GM12874 (cell line): ENCODE measurements at regions not wholly inside any gene's neighbourhood (a gene's known extent, or its start where the extent isn't known, plus 50 kb on each side); places are given as distances from the start of the nearest gene placed in this dataset.

Source experiments
- TF ChIP-seq, protein P1 (sequence below): IDR thresholded peaks from 2 replicates; pipeline ENCODE4 v1.5.1; 2011; ENCODE audit warnings: low read depth, mild to moderate bottlenecking, control low read depth, low read length, moderate library complexity; ENCODE audit not compliant: insufficient read depth

DNA sequence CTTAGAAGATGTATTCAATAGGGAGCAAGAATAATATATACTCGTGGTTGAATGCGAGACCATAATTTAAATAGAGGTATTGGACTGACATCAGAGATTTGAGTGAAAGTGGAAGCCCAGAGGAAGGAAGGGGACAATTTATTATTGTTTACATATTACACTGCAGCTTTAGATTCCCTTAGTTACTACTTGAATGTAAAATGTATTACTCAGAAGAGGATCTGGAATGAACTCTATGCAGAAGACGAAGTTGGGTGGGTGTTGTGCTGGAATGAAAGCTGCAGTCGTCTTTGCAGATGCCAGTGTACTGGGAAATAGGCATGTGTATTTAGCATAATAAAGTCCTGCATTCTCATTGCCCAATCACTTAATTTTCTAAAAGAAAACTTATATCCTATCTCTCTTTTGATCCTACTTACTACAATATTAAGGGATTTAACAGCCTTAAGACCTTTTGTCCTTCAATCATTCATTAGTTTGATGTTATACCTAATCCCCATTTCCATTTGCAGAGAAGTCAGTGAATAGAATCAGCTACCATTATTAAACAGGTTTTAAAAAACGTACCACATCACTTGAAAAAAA, 570.7 kb upstream of the WWC1 start:
- TF ChIP-seq, protein P1, sequence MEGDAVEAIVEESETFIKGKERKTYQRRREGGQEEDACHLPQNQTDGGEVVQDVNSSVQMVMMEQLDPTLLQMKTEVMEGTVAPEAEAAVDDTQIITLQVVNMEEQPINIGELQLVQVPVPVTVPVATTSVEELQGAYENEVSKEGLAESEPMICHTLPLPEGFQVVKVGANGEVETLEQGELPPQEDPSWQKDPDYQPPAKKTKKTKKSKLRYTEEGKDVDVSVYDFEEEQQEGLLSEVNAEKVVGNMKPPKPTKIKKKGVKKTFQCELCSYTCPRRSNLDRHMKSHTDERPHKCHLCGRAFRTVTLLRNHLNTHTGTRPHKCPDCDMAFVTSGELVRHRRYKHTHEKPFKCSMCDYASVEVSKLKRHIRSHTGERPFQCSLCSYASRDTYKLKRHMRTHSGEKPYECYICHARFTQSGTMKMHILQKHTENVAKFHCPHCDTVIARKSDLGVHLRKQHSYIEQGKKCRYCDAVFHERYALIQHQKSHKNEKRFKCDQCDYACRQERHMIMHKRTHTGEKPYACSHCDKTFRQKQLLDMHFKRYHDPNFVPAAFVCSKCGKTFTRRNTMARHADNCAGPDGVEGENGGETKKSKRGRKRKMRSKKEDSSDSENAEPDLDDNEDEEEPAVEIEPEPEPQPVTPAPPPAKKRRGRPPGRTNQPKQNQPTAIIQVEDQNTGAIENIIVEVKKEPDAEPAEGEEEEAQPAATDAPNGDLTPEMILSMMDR: no peak

GRCh38 chr5:167721926-167722440, 569.5 kb upstream of the WWC1 start:
- TF ChIP-seq, protein P1: no peak

DNA sequence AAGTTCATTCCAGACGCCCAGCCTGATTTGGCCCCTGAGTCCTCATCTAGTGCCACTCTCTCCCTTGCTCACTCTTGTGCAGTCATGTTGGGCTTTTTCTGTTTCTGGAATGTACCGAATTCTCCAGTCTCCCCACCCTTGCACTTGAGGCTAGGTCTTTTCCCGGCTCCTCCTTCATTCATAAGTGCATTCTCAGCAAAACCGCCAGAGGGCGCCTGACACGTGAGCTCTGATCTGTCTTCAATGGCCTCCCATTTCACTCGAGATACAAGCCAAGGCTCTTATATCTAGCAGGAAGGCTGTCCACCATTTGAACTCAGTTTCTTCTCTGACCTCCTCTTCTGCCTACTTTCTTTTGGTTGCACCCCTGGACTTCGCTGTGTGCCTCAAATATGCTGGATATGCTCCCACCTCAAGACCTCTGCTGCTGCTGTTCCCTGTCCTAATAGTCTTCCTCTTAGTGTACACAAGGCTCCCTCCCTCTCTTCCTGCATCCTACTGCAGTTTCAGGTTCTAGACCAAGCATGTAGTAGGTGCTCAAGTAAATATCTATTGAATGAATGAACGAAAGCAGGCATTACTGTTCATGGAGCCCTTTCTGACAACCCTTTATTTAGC, 568.1 kb upstream of the WWC1 start:
- TF ChIP-seq, protein P1: peak; percentile 85

GRCh38 chr5:167725264-167725663, 566.2 kb upstream of the WWC1 start:
- TF ChIP-seq, protein P1: no peak

- TF ChIP-seq, protein P1: no peak
These were observed 565.7 kb upstream of the WWC1 start for GRCh38 chr5:167725741-167726140.

DNA sequence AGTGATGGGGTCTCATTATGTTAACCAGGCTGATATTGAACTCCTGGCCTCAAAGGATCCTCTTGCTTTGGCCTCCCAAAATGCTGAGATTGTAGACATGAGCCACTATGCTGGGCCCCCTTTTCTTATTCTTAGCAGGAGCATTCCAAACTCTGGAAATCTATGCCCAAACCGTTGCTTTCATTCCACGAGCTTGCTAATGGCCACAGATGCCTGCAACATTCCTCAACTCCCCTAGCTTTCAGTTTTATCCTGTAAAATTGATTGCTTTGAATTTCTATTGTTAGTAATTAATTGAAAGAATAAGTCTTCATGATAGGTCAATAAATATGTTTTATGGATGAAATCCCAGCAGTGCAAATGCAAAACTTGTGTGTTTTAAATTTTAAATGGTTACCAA, 564.8 kb upstream of the WWC1 start:
- TF ChIP-seq, protein P1: no peak

GRCh38 chr5:167730121-167730520, 561.3 kb upstream of the WWC1 start:
- TF ChIP-seq, protein P1: no peak
